Mesendoderm (in vitro differentiated cells): ENCODE measurements at regions not wholly inside any gene's neighbourhood (a gene's known extent, or its start where the extent isn't known, plus 50 kb on each side); places are given as distances from the start of the nearest gene placed in this dataset.

ENCODE experiments used
- DNase-seq: peaks from one replicate; pipeline ENCODE4 v3.0.0; 2013
- H2AK5ac ChIP-seq: 2 replicates; pipeline ENCODE4 v1.6.1; 2013; ENCODE audit warnings: low read length, inconsistent platforms
- H2BK120ac ChIP-seq: 2 replicates; pipeline ENCODE4 v1.6.1; 2013; ENCODE audit warnings: low read depth, mild to moderate bottlenecking, low read length, moderate library complexity, mixed read lengths
- H2BK15ac ChIP-seq: replicated peaks from 2 replicates; pipeline ENCODE4 v1.6.1; 2013; ENCODE audit warnings: low read depth, mild to moderate bottlenecking, moderate library complexity
- H2BK5ac ChIP-seq: 2 replicates; pipeline ENCODE4 v1.6.1; 2013; ENCODE audit warnings: low read length, inconsistent platforms
- H3K18ac ChIP-seq: 2 replicates; pipeline ENCODE4 v1.6.1; 2013; ENCODE audit warnings: mild to moderate bottlenecking, low read length, mixed read lengths
- H3K23ac ChIP-seq: one replicate; pipeline ENCODE4 v1.6.1; 2013; ENCODE audit warnings: low read length
- H3K27ac ChIP-seq: 2 replicates; pipeline ENCODE4 v1.5.1; 2013; ENCODE audit warnings: low read depth, mild to moderate bottlenecking, inconsistent platforms, low read length, moderate library complexity
- H3K27me3 ChIP-seq: 2 replicates; pipeline ENCODE4 v1.6.1; 2013; ENCODE audit warnings: low read length, control low read depth, mild to moderate bottlenecking, inconsistent platforms; ENCODE audit not compliant: insufficient read depth, poor library complexity
- H3K36me3 ChIP-seq: 2 replicates; pipeline ENCODE4 v1.6.1; 2013; ENCODE audit warnings: low read length, inconsistent platforms; ENCODE audit not compliant: control insufficient read depth, insufficient read depth
- H3K4ac ChIP-seq: one replicate; pipeline ENCODE4 v1.6.1; 2013; ENCODE audit warnings: low read depth, mild to moderate bottlenecking, low read length, moderate library complexity
- H3K4me1 ChIP-seq: 2 replicates; pipeline ENCODE4 v1.6.1; 2013; ENCODE audit warnings: low read depth, low read length, inconsistent platforms; ENCODE audit not compliant: control insufficient read depth
- H3K4me2 ChIP-seq: 2 replicates; pipeline ENCODE4 v1.6.1; 2013; ENCODE audit warnings: low read length
- H3K4me3 ChIP-seq: 2 replicates; pipeline ENCODE4 v1.5.1; 2013; ENCODE audit warnings: mild to moderate bottlenecking, low read length
- H3K56ac ChIP-seq: one replicate; pipeline ENCODE4 v1.6.1; 2013; ENCODE audit warnings: low read length
- H3K79me1 ChIP-seq: 2 replicates; pipeline ENCODE4 v1.6.1; 2013; ENCODE audit warnings: low read length, inconsistent platforms
- H3K79me2 ChIP-seq: 2 replicates; pipeline ENCODE4 v1.6.1; 2013; ENCODE audit warnings: mild to moderate bottlenecking, low read length; ENCODE audit not compliant: control insufficient read depth, insufficient read depth
- H3K9ac ChIP-seq: 2 replicates; pipeline ENCODE4 v1.6.1; 2013; ENCODE audit warnings: low read length, inconsistent platforms
- H4K5ac ChIP-seq: one replicate; pipeline ENCODE4 v1.6.1; 2013; ENCODE audit warnings: low read length
- H4K8ac ChIP-seq: one replicate; pipeline ENCODE4 v1.6.1; 2013; ENCODE audit warnings: low read depth, mild to moderate bottlenecking, control low read depth, low read length, moderate library complexity
- WGBS: extraction: QIAGEN DNeasy Blood & Tissue Kit; methylation state at CpG from one replicate; pipeline ENCODE4 v1.1.7; 2013; ENCODE audit warnings: low lambda C conversion rate, missing lambda C conversion rate; ENCODE audit not compliant: insufficient coverage; ENCODE audit errors: extremely low coverage; 5-methylcytosine and 5-hydroxymethylcytosine counted together

- no peaks in the 10 kb centered on the region for H3K36me3 ChIP-seq
- H3K4me2 ChIP-seq, result no peak overlapping the region
- H3K56ac ChIP-seq, result no peak overlapping the region
- H3K4ac ChIP-seq, result no peak overlapping the region
- no peak overlapping the region for H2AK5ac ChIP-seq
- H3K18ac ChIP-seq, result no peak overlapping the region
- H4K8ac ChIP-seq, result no peak overlapping the region
- no peak for DNase-seq
- H3K4me1 ChIP-seq, result peaks cover 14% of the 10 kb centered on the region
- H3K27ac ChIP-seq, result no peak overlapping the region
- no peak overlapping the region for H3K4me3 ChIP-seq
- no peak overlapping the region for H2BK120ac ChIP-seq
- H3K27me3 ChIP-seq, result peaks cover 15% of the 10 kb centered on the region
- no peak overlapping the region for H2BK5ac ChIP-seq
- H2BK15ac ChIP-seq, result no peak overlapping the region
- H3K9ac ChIP-seq, result no peak overlapping the region
- H3K23ac ChIP-seq, result no peak overlapping the region
- H4K5ac ChIP-seq, result no peak overlapping the region
- no peaks in the 10 kb centered on the region for H3K79me1 ChIP-seq
- H3K79me2 ChIP-seq, result no peaks in the 10 kb centered on the region
- WGBS, result no CpG with 5 or more reads among the region's 3 CpGs
Measured at GRCh38 chr4:41364876-41365275, 108.1 kb downstream of the UCHL1 start.

- H3K27me3 ChIP-seq, result peaks cover 15% of the 10 kb centered on the region
- no peak overlapping the region for H2BK15ac ChIP-seq
- no peak overlapping the region for H3K56ac ChIP-seq
- H3K36me3 ChIP-seq, result no peaks in the 10 kb centered on the region
- no CpG with 5 or more reads among the region's 4 CpGs for WGBS
- H3K4ac ChIP-seq, result no peak overlapping the region
- H3K18ac ChIP-seq, result no peak overlapping the region
- no peak overlapping the region for H3K27ac ChIP-seq
- H2BK5ac ChIP-seq, result no peak overlapping the region
- H3K79me2 ChIP-seq, result no peaks in the 10 kb centered on the region
- H3K4me1 ChIP-seq, result peaks cover 14% of the 10 kb centered on the region
- no peak overlapping the region for H3K4me3 ChIP-seq
- H3K4me2 ChIP-seq, result no peak overlapping the region
- no peak overlapping the region for H4K8ac ChIP-seq
- H3K23ac ChIP-seq, result no peak overlapping the region
- no peak for DNase-seq
- no peak overlapping the region for H4K5ac ChIP-seq
- no peaks in the 10 kb centered on the region for H3K79me1 ChIP-seq
- no peak overlapping the region for H3K9ac ChIP-seq
- no peak overlapping the region for H2BK120ac ChIP-seq
- H2AK5ac ChIP-seq, result no peak overlapping the region
Measured at GRCh38 chr4:41365681-41366080, 109.0 kb downstream of the UCHL1 start.

GRCh38 chr4:41366911-41367517 lies 110.3 kb downstream of the UCHL1 start:
- Histone ChIP-seq H2BK15ac (no peak overlapping the region), H3K4me3 (no peak overlapping the region), H3K79me1 (no peaks in the 10 kb centered on the region), H2AK5ac (no peak overlapping the region), H3K4ac (no peak overlapping the region), H3K79me2 (no peaks in the 10 kb centered on the region), H3K23ac (no peak overlapping the region), H3K4me2 (no peak overlapping the region), H2BK120ac (no peak overlapping the region), H3K27ac (no peak overlapping the region), H3K36me3 (no peaks in the 10 kb centered on the region), H4K5ac (no peak overlapping the region), H4K8ac (no peak overlapping the region), H3K18ac (no peak overlapping the region), H3K27me3 (peaks cover 7% of the 10 kb centered on the region), H3K4me1 (peaks cover 9% of the 10 kb centered on the region), H2BK5ac (no peak overlapping the region), H3K56ac (no peak overlapping the region), H3K9ac (no peak overlapping the region)
- DNase-seq, result no peak
- no CpG with 5 or more reads among the region's 4 CpGs for WGBS

- Histone ChIP-seq H2BK5ac (no peak overlapping the region), H3K27me3 (peaks cover 3% of the 10 kb centered on the region), H3K79me2 (no peaks in the 10 kb centered on the region), H4K5ac (no peak overlapping the region), H3K79me1 (no peaks in the 10 kb centered on the region), H3K56ac (no peak overlapping the region), H3K4ac (no peak overlapping the region), H3K36me3 (no peaks in the 10 kb centered on the region), H3K9ac (no peak overlapping the region), H3K4me1 (no peaks in the 10 kb centered on the region), H3K23ac (no peak overlapping the region), H2AK5ac (no peak overlapping the region), H3K4me2 (no peak overlapping the region), H3K27ac (no peak overlapping the region), H3K4me3 (no peak overlapping the region), H4K8ac (no peak overlapping the region), H2BK120ac (no peak overlapping the region), H3K18ac (no peak overlapping the region), H2BK15ac (no peak overlapping the region)
- DNase-seq, result no peak
- WGBS, result no CpG with 5 or more reads among the region's 4 CpGs
Measured at GRCh38 chr4:41369680-41370079, 113.0 kb downstream of the UCHL1 start.

GRCh38 chr4:41373221-41373620 lies 116.5 kb downstream of the UCHL1 start:
- Histone ChIP-seq H3K4me2 (no peak overlapping the region), H2BK120ac (no peak overlapping the region), H3K18ac (no peak overlapping the region), H3K36me3 (no peaks in the 10 kb centered on the region), H3K79me2 (no peaks in the 10 kb centered on the region), H2AK5ac (no peak overlapping the region), H3K9ac (no peak overlapping the region), H4K8ac (no peak overlapping the region), H3K27me3 (no peaks in the 10 kb centered on the region), H4K5ac (no peak overlapping the region), H3K27ac (no peak overlapping the region), H3K56ac (no peak overlapping the region), H3K79me1 (no peaks in the 10 kb centered on the region), H2BK15ac (no peak overlapping the region), H2BK5ac (no peak overlapping the region), H3K4ac (no peak overlapping the region), H3K4me1 (no peaks in the 10 kb centered on the region), H3K4me3 (no peak overlapping the region), H3K23ac (no peak overlapping the region)
- WGBS, result no CpG with 5 or more reads among the region's 3 CpGs
- no peak for DNase-seq

GRCh38 chr4:41374490-41374889 lies 117.8 kb downstream of the UCHL1 start:
- Histone ChIP-seq H3K56ac (no peak overlapping the region), H2BK5ac (no peak overlapping the region), H4K8ac (no peak overlapping the region), H4K5ac (no peak overlapping the region), H2AK5ac (no peak overlapping the region), H3K4ac (no peak overlapping the region), H2BK15ac (no peak overlapping the region), H3K79me2 (no peaks in the 10 kb centered on the region), H2BK120ac (no peak overlapping the region), H3K4me1 (no peaks in the 10 kb centered on the region), H3K4me2 (no peak overlapping the region), H3K23ac (no peak overlapping the region), H3K27ac (no peak overlapping the region), H3K79me1 (no peaks in the 10 kb centered on the region), H3K36me3 (no peaks in the 10 kb centered on the region), H3K9ac (no peak overlapping the region), H3K18ac (no peak overlapping the region), H3K27me3 (no peaks in the 10 kb centered on the region), H3K4me3 (no peak overlapping the region)
- DNase-seq, result no peak
- no CpG with 5 or more reads among the region's 3 CpGs for WGBS
